Activated naive CD8-positive, alpha-beta T cell treated with anti-CD3 and anti-CD28 coated beads, Interleukin-2, amount 10 ng/mL, durations not matched to agents 7 days and 5 days (primary cell): ENCODE measurements at regions not wholly inside any gene's neighbourhood (a gene's known extent, or its start where the extent isn't known, plus 50 kb on each side); places are given as distances from the start of the nearest gene placed in this dataset.
"Not testable (repeated sequence)": the region's sequence is repeated elsewhere in the genome, so short reads cannot be mapped to it uniquely, and the experiment has no call there.

Experiments
- ATAC-seq: fragments of 150-1000 bp; cut with Tn5 transposase; one replicate; pipeline ENCODE4 v1.10.0; 2021; ENCODE audit warnings: low read depth, moderate library complexity
- POLR2A ChIA-PET: fragments of 350-600 bp; sonication (Branson Sonifier 250); formaldehyde crosslinking; loops from one replicate; lab custom pipeline; 2021; ENCODE audit warnings: antibody characterized with exemption; lab: Charles Lee
- DNase-seq: peaks from one replicate; pipeline ENCODE4 v3.0.0; 2021
- H3K27ac Mint-ChIP-seq: one replicate; pipeline ENCODE4 v1.8.0; 2022; ENCODE audit warnings: mild to moderate bottlenecking, mixed read lengths
- H3K27me3 Mint-ChIP-seq: one replicate; pipeline ENCODE4 v1.8.0; 2022; ENCODE audit warnings: mild to moderate bottlenecking, moderate library complexity, mixed read lengths
- H3K36me3 Mint-ChIP-seq: one replicate; pipeline ENCODE4 v1.8.0; 2021; ENCODE audit warnings: mild to moderate bottlenecking, mixed read lengths
- H3K4me1 Mint-ChIP-seq: one replicate; pipeline ENCODE4 v1.8.0; 2021; ENCODE audit warnings: mixed read lengths
- H3K4me3 Mint-ChIP-seq: one replicate; pipeline ENCODE4 v1.8.0; 2022; ENCODE audit warnings: mild to moderate bottlenecking, moderate library complexity, mixed read lengths
- H3K9me3 Mint-ChIP-seq: one replicate; pipeline ENCODE4 v1.8.0; 2021; ENCODE audit warnings: mixed read lengths

GRCh38 chr2:428591-428990 lies 140.7 kb upstream of the ALKAL2 start:
- Mint-ChIP-seq H3K27me3 (peaks cover 4% of the 10 kb centered on the region), H3K4me3 (no peak overlapping the region), H3K27ac (no peak overlapping the region), H3K36me3 (no peaks in the 10 kb centered on the region), H3K9me3 (peaks cover 2% of the 10 kb centered on the region), H3K4me1 (peaks cover 16% of the 10 kb centered on the region)
- DNase-seq (no peak), ATAC-seq (no peak)
- POLR2A ChIA-PET: no interaction called here

GRCh38 chr2:426696-427095 lies 138.8 kb upstream of the ALKAL2 start:
- H3K9me3 Mint-ChIP-seq, ATAC-seq, H3K27ac Mint-ChIP-seq, H3K27me3 Mint-ChIP-seq, H3K4me3 Mint-ChIP-seq, H3K36me3 Mint-ChIP-seq, DNase-seq, POLR2A ChIA-PET: not testable (repeated sequence)
- peaks cover 16% of the 10 kb centered on the region for H3K4me1 Mint-ChIP-seq

- POLR2A ChIA-PET: no interaction called here
- Mint-ChIP-seq H3K4me3 (no peak overlapping the region), H3K4me1 (peaks cover 16% of the 10 kb centered on the region), H3K27ac (no peak overlapping the region), H3K27me3 (peaks cover 9% of the 10 kb centered on the region), H3K9me3 (peaks cover 4% of the 10 kb centered on the region), H3K36me3 (no peaks in the 10 kb centered on the region)
- ATAC-seq (no peak), DNase-seq (no peak)
Measured at GRCh38 chr2:425947-426346, 138.1 kb upstream of the ALKAL2 start.

GRCh38 chr2:425243-425642 lies 137.4 kb upstream of the ALKAL2 start:
- H3K4me1 Mint-ChIP-seq: peaks cover 10% of the 10 kb centered on the region
- no peak for DNase-seq
- peaks cover 4% of the 10 kb centered on the region for H3K9me3 Mint-ChIP-seq
- H3K4me3 Mint-ChIP-seq: no peak overlapping the region
- ATAC-seq: no peak
- H3K27me3 Mint-ChIP-seq: peaks cover 9% of the 10 kb centered on the region
- H3K27ac Mint-ChIP-seq: no peak overlapping the region
- POLR2A ChIA-PET: no interaction called here
- no peaks in the 10 kb centered on the region for H3K36me3 Mint-ChIP-seq

GRCh38 chr2:424306-425171 lies 136.6 kb upstream of the ALKAL2 start:
- Mint-ChIP-seq H3K4me1 (peaks cover 4% of the 10 kb centered on the region), H3K27ac (no peak overlapping the region), H3K27me3 (peaks cover 9% of the 10 kb centered on the region), H3K4me3 (no peak overlapping the region), H3K36me3 (no peaks in the 10 kb centered on the region), H3K9me3 (peaks cover 4% of the 10 kb centered on the region)
- POLR2A ChIA-PET: no interaction called here
- ATAC-seq (no peak), DNase-seq (no peak)

- Mint-ChIP-seq H3K4me3 (no peak overlapping the region), H3K27ac (no peak overlapping the region), H3K27me3 (peaks cover 13% of the 10 kb centered on the region), H3K9me3 (peaks cover 2% of the 10 kb centered on the region), H3K4me1 (no peaks in the 10 kb centered on the region), H3K36me3 (no peaks in the 10 kb centered on the region)
- DNase-seq (no peak), ATAC-seq (no peak)
- POLR2A ChIA-PET: no interaction called here
Measured at GRCh38 chr2:423479-423878, 135.6 kb upstream of the ALKAL2 start.

GRCh38 chr2:422676-423435 lies 135.0 kb upstream of the ALKAL2 start:
- peaks cover 13% of the 10 kb centered on the region for H3K27me3 Mint-ChIP-seq
- POLR2A ChIA-PET: no interaction called here
- H3K4me3 Mint-ChIP-seq: no peak overlapping the region
- no peak for ATAC-seq
- H3K4me1 Mint-ChIP-seq: no peaks in the 10 kb centered on the region
- no peak overlapping the region for H3K27ac Mint-ChIP-seq
- H3K36me3 Mint-ChIP-seq: no peaks in the 10 kb centered on the region
- H3K9me3 Mint-ChIP-seq: peaks cover 2% of the 10 kb centered on the region
- no peak for DNase-seq

GRCh38 chr2:421406-421805 lies 133.5 kb upstream of the ALKAL2 start:
- Mint-ChIP-seq H3K9me3 (peaks cover 2% of the 10 kb centered on the region), H3K4me3 (no peak overlapping the region)
- POLR2A ChIA-PET: no interaction called here

GRCh38 chr2:419687-420317 lies 131.9 kb upstream of the ALKAL2 start:
- H3K36me3 Mint-ChIP-seq: no peaks in the 10 kb centered on the region
- H3K9me3 Mint-ChIP-seq: peaks cover 2% of the 10 kb centered on the region
- POLR2A ChIA-PET: no interaction called here
- no peaks in the 10 kb centered on the region for H3K4me1 Mint-ChIP-seq
- ATAC-seq (no peak), DNase-seq (no peak)
- H3K27me3 Mint-ChIP-seq: peaks cover 18% of the 10 kb centered on the region
- no peak overlapping the region for H3K4me3 Mint-ChIP-seq
- H3K27ac Mint-ChIP-seq: no peak overlapping the region

More at GRCh38 chr2:421406-421805, 133.5 kb upstream of the ALKAL2 start:
- ATAC-seq: no peak
- H3K27ac Mint-ChIP-seq: no peak overlapping the region
- peaks cover 13% of the 10 kb centered on the region for H3K27me3 Mint-ChIP-seq
- no peak for DNase-seq
- no peaks in the 10 kb centered on the region for H3K4me1 Mint-ChIP-seq
- H3K36me3 Mint-ChIP-seq: no peaks in the 10 kb centered on the region

GRCh38 chr2:417662-418061 lies 129.8 kb upstream of the ALKAL2 start:
- no peaks in the 10 kb centered on the region for H3K4me1 Mint-ChIP-seq
- peaks cover 4% of the 10 kb centered on the region for H3K9me3 Mint-ChIP-seq
- peaks cover 30% of the 10 kb centered on the region for H3K27me3 Mint-ChIP-seq
- H3K27ac Mint-ChIP-seq: no peak overlapping the region
- DNase-seq (no peak), ATAC-seq (no peak)
- H3K4me3 Mint-ChIP-seq: no peak overlapping the region
- no peaks in the 10 kb centered on the region for H3K36me3 Mint-ChIP-seq
- POLR2A ChIA-PET: no interaction called here

GRCh38 chr2:417006-417405 lies 129.1 kb upstream of the ALKAL2 start:
- Mint-ChIP-seq H3K9me3 (peaks cover 4% of the 10 kb centered on the region), H3K4me3 (no peak overlapping the region), H3K27me3 (peaks cover 31% of the 10 kb centered on the region), H3K36me3 (no peaks in the 10 kb centered on the region), H3K27ac (no peak overlapping the region), H3K4me1 (no peaks in the 10 kb centered on the region)
- DNase-seq (no peak), ATAC-seq (no peak)
- POLR2A ChIA-PET: no interaction called here

GRCh38 chr2:415986-416610 lies 128.2 kb upstream of the ALKAL2 start:
- H3K4me1 Mint-ChIP-seq: no peaks in the 10 kb centered on the region
- H3K27me3 Mint-ChIP-seq: peaks cover 31% of the 10 kb centered on the region
- DNase-seq (no peak), ATAC-seq (no peak)
- H3K27ac Mint-ChIP-seq: no peak overlapping the region
- H3K4me3 Mint-ChIP-seq: no peak overlapping the region
- POLR2A ChIA-PET: no interaction called here
- H3K9me3 Mint-ChIP-seq: peaks cover 4% of the 10 kb centered on the region
- no peaks in the 10 kb centered on the region for H3K36me3 Mint-ChIP-seq

GRCh38 chr2:409523-409922 lies 121.6 kb upstream of the ALKAL2 start:
- H3K27ac Mint-ChIP-seq: peak overlapping the region; percentile 5
- H3K27me3 Mint-ChIP-seq: peaks cover 20% of the 10 kb centered on the region
- no peaks in the 10 kb centered on the region for H3K36me3 Mint-ChIP-seq
- H3K9me3 Mint-ChIP-seq: peaks cover 12% of the 10 kb centered on the region
- no peak overlapping the region for H3K4me3 Mint-ChIP-seq
- H3K4me1 Mint-ChIP-seq: no peaks in the 10 kb centered on the region
- DNase-seq (no peak), ATAC-seq (no peak)
- POLR2A ChIA-PET: no interaction called here
